ENCODE measurements at regions not wholly inside any gene's neighbourhood (a gene's known extent, or its start where the extent isn't known, plus 50 kb on each side); places are given as distances from the start of the nearest gene placed in this dataset.

GRCh38 chr2:19228181-19228593 lies 130.2 kb downstream of the OSR1 start:
- Histone ChIP-seq H2AFZ (ENCODE audit: low read depth, low read length) (no peak overlapping the region), H3K36me3 (ENCODE audit: control insufficient read depth, insufficient read depth, low read length) (no peaks in the 10 kb centered on the region), H3K4me1 (replicated peaks in 1 of 2; ENCODE audit: control insufficient read depth in 2 of 2, insufficient read depth in 2 of 2, low read length in 2 of 2) (no peaks in the 10 kb centered on the region), H3K9me1 (ENCODE audit: control insufficient read depth, insufficient read depth, low read length) (no peaks in the 10 kb centered on the region), H3K9ac (ENCODE audit: insufficient read depth in 1 of 2, low read depth in 2 of 2, low read length in 2 of 2) (no peak overlapping the region), H3K4me2 (ENCODE audit: insufficient read depth, low read length) (no peak overlapping the region), H4K20me1 (replicated peaks; ENCODE audit: control insufficient read depth, insufficient read depth, low read length) (no peaks in the 10 kb centered on the region), H3K27ac (ENCODE audit: extremely low read depth, low read depth, low read length) (no peak overlapping the region), H3K79me2 (ENCODE audit: control insufficient read depth, insufficient read depth, low read length) (no peaks in the 10 kb centered on the region), H3K27me3 (ENCODE audit: control insufficient read depth in 2 of 2, insufficient read depth in 2 of 2, low read length in 2 of 2) (no peaks in the 10 kb centered on the region), H3K9me3 (replicated peaks; ENCODE audit: control insufficient read depth, insufficient read depth, low read depth, low read length) (no peaks in the 10 kb centered on the region), H3K4me3 (no peak overlapping the region)
- ATAC-seq: no peak
- FAIRE-seq: no peak
- WGBS (ENCODE audit: insufficient coverage, low coverage, missing lambda C conversion rate): 0% methylated on average over 3 of the region's 3 CpGs
- no TSS peak for BruUV-seq (replicated peaks)
- POLR2A ChIA-PET: interaction anchor here (0.5 kb wide), 1 partner anchor 435 kb away, joined by 3 read pairs; no protein-coding TSS in a partner anchor
- in situ Hi-C loops (cut with MboI) (no loop called here), intact Hi-C loops (cut with micrococcal nuclease) (no loop called here)
- DNase-seq (ENCODE audit: extremely low read depth in 1 of 4, low spot score in 3 of 4): no peak
- CTCF ChIA-PET (ENCODE audit: low intra/inter-chr PET ratio): no interaction called here
- TF ChIP-seq TRIM24 (IDR thresholded peaks at IDR 0.05) (no peak), POLR2G (IDR thresholded peaks at IDR 0.05; ENCODE audit: low read depth, low read length) (no peak), MXI1 (IDR thresholded peaks at IDR 0.05; ENCODE audit: low read depth, low read length) (no peak), EP400 (IDR thresholded peaks at IDR 0.05) (no peak), HES1 (IDR thresholded peaks at IDR 0.05; ENCODE audit: low read depth) (no peak), MCM2 (IDR thresholded peaks at IDR 0.05; ENCODE audit: low read depth) (no peak), ZNF668 (CRISPR knock-in tag; IDR thresholded peaks at IDR 0.05) (no peak), SRSF1 (IDR thresholded peaks at IDR 0.05; ENCODE audit: low read depth, low read length) (no peak), ATF6 (CRISPR knock-in tag; IDR thresholded peaks at IDR 0.05) (no peak), PTTG1 (tag; IDR thresholded peaks at IDR 0.05; ENCODE audit: low read depth) (no peak), NCOA6 (IDR thresholded peaks at IDR 0.05) (no peak), RREB1 (CRISPR knock-in tag; IDR thresholded peaks at IDR 0.05) (no peak), SRSF9 (IDR thresholded peaks at IDR 0.05; ENCODE audit: borderline replicate concordance, low read depth, low read length) (no peak), SMAD2 (IDR thresholded peaks at IDR 0.05; ENCODE audit: low read depth, low read length) (no peak), CREB3 (tag; conservative IDR thresholded peaks at IDR 0.05; ENCODE audit: low read depth) (no peak), TGIF2 (CRISPR knock-in tag; IDR thresholded peaks at IDR 0.05) (no peak)
